Inflammatory macrophage treated with lipopolysaccharide for 1 hour (primary cell): ENCODE measurements at regions not wholly inside any gene's neighbourhood (a gene's known extent, or its start where the extent isn't known, plus 50 kb on each side); places are given as distances from the start of the nearest gene placed in this dataset.
"Not testable (repeated sequence)": the region's sequence is repeated elsewhere in the genome, so short reads cannot be mapped to it uniquely, and the experiment has no call there.

ENCODE experiments used
- DNase-seq, 2 donors: peaks; one replicate each; pipeline ENCODE4 v3.0.0-alpha.2; 2020 to 2022

DNA sequence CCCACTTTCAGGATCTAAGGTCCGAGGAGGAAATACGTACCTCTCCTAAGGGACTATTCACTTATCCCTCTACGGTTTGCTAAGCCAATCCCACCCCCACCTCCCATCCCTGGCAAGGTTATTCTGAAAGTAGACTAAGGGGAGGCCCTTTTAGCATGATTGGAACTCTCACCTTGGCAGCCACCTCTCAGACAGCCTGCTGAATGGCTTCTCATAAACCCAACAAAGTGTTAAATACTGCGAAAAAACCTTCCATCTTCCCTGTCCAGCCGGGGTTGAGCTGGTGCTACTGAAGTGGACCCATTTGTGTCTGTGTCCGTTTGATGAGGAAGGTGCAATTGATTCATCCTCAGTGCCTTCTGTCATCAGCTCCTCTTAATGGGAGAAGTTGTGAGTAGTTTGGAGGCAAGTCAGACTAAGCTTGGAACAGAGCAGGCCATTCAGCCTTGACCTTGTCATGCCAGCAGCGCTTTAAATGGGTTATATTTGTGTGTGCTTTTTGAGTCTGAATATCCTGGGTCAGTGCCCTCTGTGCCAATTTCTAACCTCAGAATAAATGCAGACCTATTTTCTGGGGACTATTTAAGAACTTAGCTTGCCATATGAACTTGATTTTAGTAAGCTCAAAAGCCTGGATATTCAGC lies 476.3 kb upstream of the ZNF608 start:
- DNase-seq, result no peak

DNA sequence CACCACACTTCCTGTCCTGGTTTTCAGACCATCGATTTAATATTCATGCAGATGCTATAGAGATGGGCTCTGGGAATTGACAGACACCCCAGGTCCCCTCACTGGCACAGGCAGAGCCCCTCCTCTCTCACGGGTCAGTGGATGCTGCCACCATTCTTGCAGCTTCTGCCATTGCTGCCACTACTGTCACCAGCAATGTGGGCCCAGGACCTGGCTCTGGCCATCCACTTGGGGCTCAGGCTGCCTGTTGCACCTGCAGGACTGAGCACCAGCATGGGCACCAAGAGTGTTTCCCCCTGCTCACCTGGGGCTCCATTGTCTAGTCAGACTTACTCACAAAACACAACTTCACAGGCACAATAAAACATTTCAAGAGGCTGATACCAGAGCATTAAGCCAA lies 479.0 kb upstream of the ZNF608 start:
- no peak for DNase-seq

GRCh38 chr5:125226825-125227224 lies 480.4 kb upstream of the ZNF608 start:
- no peak for DNase-seq

- no peak for DNase-seq
These were observed 481.1 kb upstream of the ZNF608 start for GRCh38 chr5:125227333-125228095.

DNA sequence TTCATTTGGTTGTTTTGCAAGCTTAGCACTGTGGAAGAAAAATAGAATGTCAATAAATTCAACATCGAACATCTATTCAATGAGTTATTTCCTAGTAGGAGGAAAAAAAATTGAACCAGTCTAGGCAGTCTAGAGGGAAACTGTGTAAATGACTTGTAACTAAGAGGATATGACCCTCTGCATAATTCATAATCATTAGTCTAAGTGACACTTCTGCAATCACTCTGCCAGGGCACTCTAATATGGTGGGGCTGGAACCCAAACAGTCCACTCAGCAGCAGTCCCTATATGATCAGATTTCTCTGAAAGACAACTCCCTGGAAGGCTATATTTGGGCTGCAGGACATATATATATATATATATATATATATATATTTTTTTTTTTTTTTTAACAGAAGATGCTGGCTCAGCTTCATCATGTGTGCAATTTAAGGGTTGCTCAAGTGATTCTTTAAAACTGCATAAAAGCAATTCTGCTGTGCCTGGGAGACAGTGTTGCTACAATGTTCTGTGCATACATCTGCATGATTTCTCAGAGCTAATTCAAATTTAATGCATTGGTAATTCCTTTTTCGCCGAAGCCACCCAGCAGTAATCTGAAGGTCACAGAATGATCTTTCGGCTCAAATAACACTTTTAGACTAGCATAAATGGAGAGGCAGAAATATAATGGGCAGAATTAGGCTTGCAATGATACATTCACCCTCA lies 482.1 kb upstream of the ZNF608 start:
- DNase-seq, result no peak

GRCh38 chr5:125229556-125229955 lies 483.1 kb upstream of the ZNF608 start:
- no peak for DNase-seq

DNA sequence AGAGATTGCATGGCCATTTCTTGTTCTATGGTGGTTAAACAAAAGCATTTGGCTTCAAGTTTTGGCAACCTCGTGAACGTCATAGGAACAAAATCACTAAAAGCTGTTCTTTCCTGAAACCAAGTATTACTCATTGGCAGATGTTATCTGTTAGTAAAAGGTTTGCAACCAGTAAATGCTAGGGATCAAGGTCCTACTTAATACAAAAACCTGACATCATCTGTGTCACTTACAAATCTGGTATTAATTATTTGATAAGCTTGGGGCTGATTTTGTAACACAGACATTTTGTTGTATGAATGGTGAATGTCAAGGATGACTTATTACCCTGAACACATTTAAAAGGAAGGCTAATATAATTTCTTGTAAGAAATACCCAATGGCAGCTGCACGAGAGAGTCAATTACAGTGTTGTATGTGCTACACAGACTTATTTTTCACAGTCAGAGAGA lies 486.4 kb upstream of the ZNF608 start:
- DNase-seq, result no peak

DNA sequence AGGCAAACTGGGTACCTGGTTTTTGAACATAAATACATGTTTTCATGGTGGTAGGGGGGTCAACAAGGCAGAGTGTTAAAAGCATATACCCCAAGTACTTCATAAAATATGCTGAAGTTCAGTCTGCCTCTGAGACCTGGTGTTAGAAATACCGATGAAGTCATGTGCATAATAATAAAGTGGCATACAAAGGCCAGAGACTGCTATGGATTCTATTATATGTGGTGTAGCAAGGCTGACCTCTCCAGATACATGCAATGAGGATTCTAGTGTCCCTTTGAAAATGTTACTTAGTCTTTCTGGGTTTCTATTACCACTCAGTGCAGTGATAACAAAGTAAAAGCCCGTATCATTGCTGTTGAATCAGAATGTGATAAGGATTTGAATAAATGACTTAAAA lies 487.5 kb upstream of the ZNF608 start:
- no peak for DNase-seq

- DNase-seq, result no peak
These were observed 489.6 kb upstream of the ZNF608 start for GRCh38 chr5:125236007-125236406.

GRCh38 chr5:125236981-125237380 lies 490.5 kb upstream of the ZNF608 start:
- no peak for DNase-seq

- no peak for DNase-seq
These were observed 498.1 kb upstream of the ZNF608 start for GRCh38 chr5:125244531-125244930.

DNA sequence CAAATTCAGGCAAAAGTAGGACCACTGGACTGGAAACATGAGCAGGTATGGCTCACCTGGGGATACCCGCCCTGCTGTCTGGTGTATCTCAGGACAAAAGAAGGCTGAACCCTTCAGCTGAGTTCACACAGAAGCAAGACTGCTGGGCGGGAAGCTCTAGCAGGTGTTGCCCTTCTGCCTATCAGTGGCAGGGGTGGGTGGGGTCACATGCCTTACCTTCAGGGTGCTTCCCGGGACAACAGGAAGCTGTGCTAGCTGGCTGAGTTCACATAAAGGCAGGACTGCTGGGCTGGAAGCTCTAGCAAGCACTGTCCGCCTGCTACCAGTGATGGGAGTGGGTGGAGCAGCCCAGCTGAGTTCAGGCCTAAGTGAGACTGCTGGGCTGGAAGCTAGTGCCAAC lies 498.8 kb upstream of the ZNF608 start:
- DNase-seq, result no peak

DNA sequence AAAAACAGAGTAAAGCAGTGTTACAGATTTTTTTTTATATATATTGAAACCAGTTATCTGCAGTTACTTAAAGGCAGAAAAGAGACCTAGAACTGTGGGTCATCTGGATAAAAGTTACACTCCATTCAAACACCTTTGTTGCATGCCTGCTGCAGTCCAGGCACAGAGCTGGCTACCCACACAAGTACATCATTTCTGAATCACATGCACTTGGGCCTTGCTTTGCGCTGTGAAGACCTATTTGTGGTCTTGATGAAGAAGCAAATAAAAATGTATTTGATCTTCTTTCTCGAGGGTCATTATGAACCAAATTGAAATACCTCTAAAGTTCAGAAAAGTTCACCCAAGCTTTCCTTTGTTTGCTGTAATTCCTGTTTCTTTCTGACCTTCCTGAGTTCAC lies 503.0 kb upstream of the ZNF608 start:
- no peak for DNase-seq

DNA sequence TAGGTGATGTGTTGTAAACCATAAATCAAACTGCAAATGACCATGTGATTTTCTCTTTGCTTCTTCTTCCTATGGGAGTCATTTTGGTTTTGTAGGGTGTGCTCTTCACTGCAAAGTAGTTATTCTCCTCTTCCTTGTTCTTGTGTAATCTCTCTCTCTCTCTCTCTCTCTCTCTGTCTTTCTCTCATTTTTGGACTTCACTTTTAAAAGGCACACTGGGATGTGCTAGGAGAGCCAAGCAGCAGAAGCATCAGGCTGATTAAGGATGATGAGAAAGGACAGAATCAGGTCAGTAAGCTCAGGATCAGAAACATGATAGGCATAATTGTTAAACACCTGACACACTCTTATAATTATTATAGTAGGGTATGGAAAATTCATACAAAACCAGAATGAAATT lies 505.3 kb upstream of the ZNF608 start:
- no peak for DNase-seq

DNA sequence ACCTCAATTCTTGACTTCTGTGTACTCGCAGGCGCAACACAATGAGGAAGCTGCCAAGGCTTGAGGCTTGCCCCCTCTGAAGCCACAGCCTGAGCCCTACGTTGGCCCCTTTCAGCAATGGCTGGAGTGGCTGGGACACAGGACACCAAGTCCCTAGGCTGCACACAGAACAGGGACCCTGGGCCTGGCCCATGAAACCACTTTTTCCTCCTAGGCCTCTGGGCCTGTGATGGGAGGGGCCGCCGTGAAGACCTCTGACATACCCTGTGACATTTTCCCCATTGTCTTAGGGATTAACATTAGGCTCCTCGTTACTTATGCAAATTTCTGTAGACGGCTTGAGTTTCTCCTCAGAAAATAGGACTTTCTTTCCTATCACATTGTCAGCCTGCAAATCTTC lies 507.2 kb upstream of the ZNF608 start:
- not testable (repeated sequence) for DNase-seq

- no peak for DNase-seq
These were observed 507.8 kb upstream of the ZNF608 start for GRCh38 chr5:125254267-125254666.

DNA sequence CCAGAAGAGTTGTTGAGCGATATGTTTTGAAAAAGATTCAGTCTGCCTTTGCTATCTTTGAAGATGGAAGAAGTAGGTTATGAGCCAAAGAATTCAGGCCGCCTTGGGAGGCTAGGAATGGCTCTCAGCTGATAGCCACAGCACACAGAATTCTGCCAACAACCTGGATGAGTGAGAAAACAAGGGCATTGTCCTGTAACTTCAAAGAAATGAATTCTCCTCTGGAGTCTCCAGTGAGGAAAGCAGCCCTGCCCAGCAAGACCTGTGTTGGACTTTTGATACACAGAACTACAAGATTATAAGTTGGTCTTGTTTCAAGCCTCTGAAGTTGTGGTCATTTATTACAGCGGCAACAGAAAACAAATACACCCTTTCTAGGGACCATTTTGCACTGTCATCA lies 509.9 kb upstream of the ZNF608 start:
- no peak for DNase-seq

GRCh38 chr5:125257057-125257972 lies 510.9 kb upstream of the ZNF608 start:
- no peak for DNase-seq

GRCh38 chr5:125257997-125258396 lies 511.6 kb upstream of the ZNF608 start:
- no peak for DNase-seq

DNA sequence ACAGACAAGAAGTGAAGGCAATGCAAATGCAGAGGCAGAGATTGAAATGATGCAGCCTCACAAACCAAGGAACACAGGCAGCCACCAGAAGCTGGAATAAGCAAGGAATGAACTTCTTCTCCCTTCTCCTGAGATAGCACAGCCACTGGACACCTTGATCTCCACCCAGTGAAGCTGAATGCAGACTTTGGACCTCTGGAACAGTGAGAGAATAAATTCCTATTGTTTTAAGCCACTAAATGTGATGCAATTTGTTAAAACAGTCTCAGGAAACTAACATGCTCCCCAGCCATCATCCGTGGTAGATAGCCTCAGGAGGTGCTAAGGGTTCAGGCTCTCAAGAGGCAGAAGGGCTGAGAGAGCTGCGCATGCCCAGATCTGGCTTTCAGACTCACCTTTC lies 512.2 kb upstream of the ZNF608 start:
- no peak for DNase-seq

- no peak for DNase-seq
These were observed 515.2 kb upstream of the ZNF608 start for GRCh38 chr5:125261505-125262250.

DNA sequence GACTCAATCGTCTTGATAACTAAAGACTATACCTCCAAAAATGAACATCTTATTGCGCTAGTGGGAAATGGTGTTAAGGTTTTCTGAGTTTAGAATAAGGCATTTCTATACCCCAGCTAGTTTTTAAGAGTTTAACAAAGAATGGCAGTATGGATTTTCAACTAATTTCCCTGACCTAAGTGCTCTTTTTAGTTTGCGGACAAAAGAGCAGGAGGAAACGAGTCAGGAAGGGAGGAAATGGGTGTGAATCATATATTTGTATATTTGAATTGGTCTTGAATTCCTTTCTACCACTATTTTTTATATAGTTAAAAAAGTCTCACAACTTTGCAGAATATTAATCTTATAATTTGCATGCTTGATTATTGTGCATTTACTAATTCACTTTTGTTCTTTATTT lies 516.3 kb upstream of the ZNF608 start:
- no peak for DNase-seq
